ENCODE measurements at regions not wholly inside any gene's neighbourhood (a gene's known extent, or its start where the extent isn't known, plus 50 kb on each side); places are given as distances from the start of the nearest gene placed in this dataset.
"Not testable (repeated sequence)": the region's sequence is repeated elsewhere in the genome, so short reads cannot be mapped to it uniquely, and the experiment has no call there.

DNA sequence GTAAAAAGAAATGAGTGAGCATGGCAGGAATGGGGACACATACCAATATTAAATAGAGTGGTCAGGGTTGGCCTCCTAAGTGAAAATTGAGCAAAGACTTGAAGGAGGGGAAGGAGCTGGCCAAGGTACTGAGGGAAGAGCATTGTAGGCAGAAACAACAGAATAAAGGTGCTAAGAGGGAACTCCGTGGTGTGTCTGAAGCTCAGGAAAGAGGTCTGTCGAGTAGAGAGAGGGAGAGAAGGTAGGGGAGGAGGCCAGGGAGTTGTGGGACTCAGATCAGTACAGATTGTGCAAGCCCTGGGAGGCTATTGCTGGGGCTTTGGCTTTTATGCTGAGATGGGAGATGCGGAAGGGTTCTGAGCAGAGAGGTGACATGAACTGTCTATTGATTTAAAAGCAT is 664.7 kb downstream of the SPATA31A6 start:
- TF ChIP-seq CTCF (IDR thresholded peaks at IDR 0.05; ENCODE audit: insufficient read depth, low read length); SPI1 (IDR thresholded peaks at IDR 0.05; ENCODE audit: borderline replicate concordance, low read depth); GABPA (IDR thresholded peaks at IDR 0.05; ENCODE audit: low read depth); POLR2AphosphoS5 (IDR thresholded peaks at IDR 0.05; ENCODE audit: low read depth): not testable (repeated sequence)
- TF ChIP-seq REST (IDR thresholded peaks at IDR 0.05; ENCODE audit: insufficient replicate concordance, low read depth): peak; percentile 70
